MM.1S (cell line): ENCODE measurements at regions not wholly inside any gene's neighbourhood (a gene's known extent, or its start where the extent isn't known, plus 50 kb on each side); places are given as distances from the start of the nearest gene placed in this dataset.

Experiments
- EZH2 ChIP-seq: fragments of 300-600 bp; sonication (generic); optimal IDR thresholded peaks from 2 replicates; pipeline ENCODE3; 2017; ENCODE audit warnings: low read depth, mild to moderate bottlenecking, antibody characterized with exemption, low read length, mixed read lengths
- EZH2phosphoT487 ChIP-seq: fragments of 300-600 bp; sonication (generic); IDR thresholded peaks from 2 replicates; pipeline ENCODE4 v1.6.1; 2018; ENCODE audit warnings: antibody characterized with exemption, low read length
- TF ChIP-seq, protein P1 (sequence below): fragments of 300-600 bp; sonication (generic); IDR thresholded peaks from 2 replicates; pipeline ENCODE4 v1.5.1; 2016; ENCODE audit warnings: antibody characterized with exemption, low read length, mixed read lengths

DNA sequence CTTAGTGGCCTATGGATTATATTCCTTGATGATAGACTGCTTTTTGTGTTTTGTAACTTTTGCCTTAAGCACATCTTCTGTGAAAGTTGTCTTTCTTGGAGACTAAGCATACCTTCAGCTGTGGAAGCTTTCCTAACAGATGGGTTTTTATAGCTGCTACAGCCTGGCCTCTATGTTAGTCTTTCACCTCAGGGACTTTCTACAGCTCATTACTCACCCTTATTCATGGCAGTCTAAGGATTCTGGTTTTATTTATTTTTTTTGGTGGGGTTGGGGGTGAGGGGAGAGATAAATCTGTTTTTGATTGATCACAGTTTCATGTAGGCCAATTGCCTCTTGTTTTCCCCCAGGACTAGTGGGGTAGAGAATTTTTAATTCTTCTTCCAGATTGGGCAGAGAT lies 219.9 kb downstream of the DKK1 start:
- TF ChIP-seq, protein P1, sequence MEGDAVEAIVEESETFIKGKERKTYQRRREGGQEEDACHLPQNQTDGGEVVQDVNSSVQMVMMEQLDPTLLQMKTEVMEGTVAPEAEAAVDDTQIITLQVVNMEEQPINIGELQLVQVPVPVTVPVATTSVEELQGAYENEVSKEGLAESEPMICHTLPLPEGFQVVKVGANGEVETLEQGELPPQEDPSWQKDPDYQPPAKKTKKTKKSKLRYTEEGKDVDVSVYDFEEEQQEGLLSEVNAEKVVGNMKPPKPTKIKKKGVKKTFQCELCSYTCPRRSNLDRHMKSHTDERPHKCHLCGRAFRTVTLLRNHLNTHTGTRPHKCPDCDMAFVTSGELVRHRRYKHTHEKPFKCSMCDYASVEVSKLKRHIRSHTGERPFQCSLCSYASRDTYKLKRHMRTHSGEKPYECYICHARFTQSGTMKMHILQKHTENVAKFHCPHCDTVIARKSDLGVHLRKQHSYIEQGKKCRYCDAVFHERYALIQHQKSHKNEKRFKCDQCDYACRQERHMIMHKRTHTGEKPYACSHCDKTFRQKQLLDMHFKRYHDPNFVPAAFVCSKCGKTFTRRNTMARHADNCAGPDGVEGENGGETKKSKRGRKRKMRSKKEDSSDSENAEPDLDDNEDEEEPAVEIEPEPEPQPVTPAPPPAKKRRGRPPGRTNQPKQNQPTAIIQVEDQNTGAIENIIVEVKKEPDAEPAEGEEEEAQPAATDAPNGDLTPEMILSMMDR: no peak
- no peak for TF ChIP-seq EZH2
- no peak for TF ChIP-seq EZH2phosphoT487
